ENCODE measurements at regions not wholly inside any gene's neighbourhood (a gene's known extent, or its start where the extent isn't known, plus 50 kb on each side); places are given as distances from the start of the nearest gene placed in this dataset.

GRCh38 chr18:44507729-44508325, 172.9 kb upstream of the SETBP1 start:
- ATAC-seq (peak; percentile 72), DNase-seq (peak; percentile 29)

GRCh38 chr18:44508474-44508873, 172.2 kb upstream of the SETBP1 start:
- ATAC-seq (peak; percentile 48), DNase-seq (no peak)

DNA sequence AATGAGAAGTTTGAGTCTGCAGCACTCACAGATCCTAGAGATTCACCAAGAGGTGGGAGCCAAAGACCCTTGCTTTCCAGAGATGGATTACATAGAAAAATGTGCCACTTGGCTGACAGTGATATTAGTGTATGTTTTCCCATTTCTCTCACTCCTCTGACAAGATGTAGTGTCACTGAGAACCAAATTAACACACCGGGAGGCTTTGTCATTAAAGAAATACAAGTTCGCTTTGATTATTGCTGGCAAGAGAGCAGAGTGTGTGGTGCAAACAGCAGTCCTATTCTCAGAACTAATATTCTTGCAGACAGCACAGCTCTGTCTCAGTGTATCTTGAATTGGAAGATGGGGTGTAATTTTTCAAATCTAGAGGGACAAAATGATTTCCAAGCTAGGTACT, 171.6 kb upstream of the SETBP1 start:
- DNase-seq (no peak), ATAC-seq (no peak)

- no peak for DNase-seq
- ATAC-seq, result no peak
Measured at GRCh38 chr18:44510390-44510789, 170.3 kb upstream of the SETBP1 start.

DNA sequence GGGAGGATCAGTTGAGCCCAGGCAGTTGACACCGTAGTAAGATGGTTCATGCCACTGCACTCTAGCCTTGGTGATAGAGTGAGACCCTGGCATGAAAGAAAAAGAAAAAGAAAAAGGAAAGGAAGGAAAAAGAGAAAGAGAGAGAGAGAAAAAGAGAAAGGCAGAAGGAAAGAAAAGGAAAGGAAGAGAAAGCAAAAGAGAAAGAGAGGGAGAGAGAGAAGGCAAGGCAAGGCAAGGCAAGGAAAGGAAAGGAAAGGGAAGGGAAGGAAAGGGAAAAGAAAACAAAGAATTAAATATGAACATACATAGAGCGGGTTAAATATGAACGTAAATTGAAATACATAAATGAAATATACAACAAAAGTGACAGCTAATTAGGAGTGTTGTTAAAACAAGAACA, 167.5 kb upstream of the SETBP1 start:
- DNase-seq, result no peak
- ATAC-seq, result no peak

- DNase-seq (no peak), ATAC-seq (no peak)
Measured at GRCh38 chr18:44514106-44514505, 166.6 kb upstream of the SETBP1 start.

GRCh38 chr18:44514766-44515165, 165.9 kb upstream of the SETBP1 start:
- no peak for ATAC-seq
- DNase-seq, result no peak

DNA sequence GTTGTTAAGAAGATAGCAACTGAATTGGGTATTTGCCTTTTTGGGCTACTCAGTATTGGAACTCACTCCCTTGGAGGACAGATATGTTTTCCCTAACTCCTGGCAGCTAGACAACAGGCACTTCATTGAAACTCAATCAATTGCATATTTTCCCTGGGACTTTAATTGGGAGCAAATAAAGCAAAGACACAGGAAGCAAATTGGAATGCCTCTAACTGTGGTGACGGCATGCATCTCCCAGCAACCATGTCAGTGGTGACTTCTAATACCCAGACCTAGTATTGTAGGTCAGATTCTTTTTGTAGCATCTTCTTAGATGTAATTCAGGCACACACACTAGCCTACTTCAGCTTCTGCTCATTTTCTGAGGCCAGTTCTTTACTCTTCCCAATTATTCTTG, 164.2 kb upstream of the SETBP1 start:
- ATAC-seq (no peak), DNase-seq (no peak)

GRCh38 chr18:44517136-44517535, 163.6 kb upstream of the SETBP1 start:
- DNase-seq, result no peak

GRCh38 chr18:44518091-44518615, 162.5 kb upstream of the SETBP1 start:
- DNase-seq, result no peak
- no peak for ATAC-seq

More at GRCh38 chr18:44517136-44517535, 163.6 kb upstream of the SETBP1 start:
- no peak for ATAC-seq

DNA sequence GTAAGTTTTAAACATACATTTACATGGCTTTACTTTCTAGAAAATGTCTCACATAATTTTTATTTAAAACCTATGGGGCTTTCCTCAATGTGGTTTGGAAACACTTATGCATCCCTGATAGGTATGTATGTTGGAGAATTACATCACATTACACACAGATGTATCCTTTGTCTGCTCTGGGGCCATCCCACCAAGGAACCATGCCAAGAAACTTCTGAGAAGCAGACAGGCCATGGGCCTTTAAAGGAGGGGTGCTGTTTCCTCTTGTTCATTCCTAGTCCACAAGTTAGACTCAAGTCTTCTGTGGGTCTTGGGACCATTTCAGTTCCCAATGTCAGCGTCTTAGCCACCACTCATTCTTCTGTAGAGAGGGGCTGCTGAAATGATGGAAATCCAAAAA, 162.0 kb upstream of the SETBP1 start:
- DNase-seq (no peak), ATAC-seq (no peak)

DNA sequence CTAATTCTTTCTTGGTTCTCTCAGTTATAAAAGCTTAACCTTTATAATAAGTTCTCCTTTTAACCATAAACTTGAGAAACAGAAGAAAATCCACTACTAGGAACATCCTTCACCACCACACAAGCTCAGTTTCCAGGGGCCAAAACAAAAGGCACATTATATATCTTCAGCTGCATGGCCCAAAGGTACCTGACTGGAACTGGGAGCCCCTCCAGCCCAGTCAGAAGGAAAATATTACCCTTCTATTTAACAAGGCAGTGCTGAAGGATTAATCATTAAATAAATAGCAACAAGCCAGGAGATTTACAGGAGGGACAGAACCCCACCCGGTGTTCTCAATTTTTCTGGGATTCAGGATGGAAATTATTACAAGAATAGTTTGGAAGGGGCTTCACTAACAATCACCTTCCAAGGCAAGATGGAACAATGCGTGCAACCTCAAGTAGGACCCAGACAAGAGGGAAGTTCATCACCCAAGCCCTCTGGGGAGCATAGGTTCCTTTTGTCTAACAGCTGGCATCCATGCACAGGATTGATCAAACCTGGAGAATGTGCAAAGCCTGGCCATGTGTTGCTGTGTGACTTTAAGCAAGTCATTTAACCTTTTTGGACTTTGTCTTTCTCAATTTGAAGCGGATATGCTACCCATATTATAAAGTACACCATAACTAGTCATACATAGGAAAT, 159.6 kb upstream of the SETBP1 start:
- DNase-seq (no peak), ATAC-seq (no peak)

DNA sequence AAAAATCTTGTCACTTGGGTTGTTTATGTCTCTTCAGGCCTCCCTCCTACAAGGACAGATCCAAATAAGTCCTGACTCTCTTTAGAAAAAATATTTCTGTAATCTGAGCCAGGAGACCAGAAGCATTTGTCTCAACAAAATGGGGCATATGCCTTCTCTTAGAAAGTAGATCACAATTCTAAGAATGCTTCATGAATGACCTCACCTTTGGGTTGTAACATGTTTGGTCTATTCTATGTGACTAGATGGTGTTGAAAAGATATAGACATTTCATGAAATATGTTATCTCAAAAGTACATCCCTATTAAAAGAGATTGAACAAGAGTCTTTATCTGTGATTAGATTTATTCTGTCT, 159.0 kb upstream of the SETBP1 start:
- DNase-seq (no peak), ATAC-seq (no peak)

DNA sequence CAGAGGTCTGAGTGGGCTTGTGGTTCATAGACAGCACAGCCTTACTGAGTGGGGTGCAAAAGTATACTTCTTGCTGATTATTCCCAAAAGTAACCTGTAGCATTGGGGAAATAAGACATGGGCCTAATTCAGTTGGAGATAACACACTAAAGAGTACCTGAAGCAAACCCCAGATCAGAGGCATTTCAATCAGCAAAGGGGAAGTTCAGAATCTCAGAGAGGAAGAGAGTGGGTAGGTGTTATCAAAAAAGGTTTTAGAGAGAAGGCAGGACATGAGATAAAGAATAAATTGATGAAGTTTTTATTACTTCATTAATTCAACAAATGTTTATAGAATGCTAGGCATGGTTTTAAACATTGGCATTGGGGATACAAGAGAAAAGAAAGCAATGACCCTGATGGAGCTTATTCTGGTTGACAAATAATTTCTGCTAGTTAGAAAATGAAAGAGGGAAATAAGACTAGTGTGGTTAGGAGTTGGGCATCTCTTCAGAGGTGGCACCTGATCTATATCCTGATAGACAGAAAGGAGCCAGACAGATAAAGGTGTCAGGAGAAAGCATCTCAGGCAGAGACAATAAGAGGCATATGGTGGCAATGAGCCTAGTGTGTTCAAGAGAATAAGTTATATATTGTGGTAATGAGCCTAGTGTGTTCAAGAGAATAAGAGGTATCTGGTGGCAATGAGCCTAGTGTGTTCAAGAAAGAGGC, 153.8 kb upstream of the SETBP1 start:
- DNase-seq (no peak), ATAC-seq (no peak)

DNA sequence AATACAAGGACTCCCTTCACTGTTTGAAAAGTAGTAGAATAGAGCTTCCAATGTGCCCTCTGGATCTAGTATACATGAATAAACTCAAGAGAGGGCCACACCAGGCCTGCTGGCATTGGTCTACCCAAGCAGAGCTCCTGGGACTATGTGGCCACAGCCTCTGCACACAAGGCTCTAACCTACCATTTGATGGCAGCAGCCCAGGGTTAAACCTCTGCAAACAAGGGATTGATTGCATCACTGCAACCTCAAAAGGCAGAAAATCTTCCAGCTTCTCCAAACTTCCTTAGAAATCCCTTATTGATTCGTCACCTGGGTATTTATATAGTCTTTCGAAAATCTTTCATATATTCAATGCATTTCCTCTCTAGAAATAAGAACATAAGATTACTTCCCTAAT, 147.6 kb upstream of the SETBP1 start:
- DNase-seq (no peak), ATAC-seq (no peak)

- no peak for DNase-seq
- no peak for ATAC-seq
Measured at GRCh38 chr18:44536046-44536445, 144.6 kb upstream of the SETBP1 start.

DNA sequence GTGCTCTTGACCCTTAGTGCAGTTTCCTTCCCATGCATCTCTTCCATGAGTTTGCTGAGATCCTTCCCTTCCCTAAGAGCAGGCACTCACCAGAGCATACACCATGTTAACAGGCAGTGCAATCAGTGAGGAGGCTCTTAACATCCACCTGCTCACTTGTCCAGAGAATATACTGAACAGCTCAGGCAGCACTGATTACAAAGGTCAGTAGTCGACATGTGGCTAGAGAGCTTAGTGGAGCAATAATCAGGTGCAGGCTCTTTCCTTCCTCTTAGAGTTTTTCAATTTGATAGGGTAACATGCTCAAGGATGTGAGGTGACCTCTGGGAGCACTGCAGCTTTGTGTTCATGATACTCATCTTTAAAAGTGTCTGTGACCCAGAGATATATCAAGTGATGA, 144.1 kb upstream of the SETBP1 start:
- DNase-seq, result no peak
- ATAC-seq, result no peak

GRCh38 chr18:44537526-44537925, 143.2 kb upstream of the SETBP1 start:
- DNase-seq, result no peak
- no peak for ATAC-seq

DNA sequence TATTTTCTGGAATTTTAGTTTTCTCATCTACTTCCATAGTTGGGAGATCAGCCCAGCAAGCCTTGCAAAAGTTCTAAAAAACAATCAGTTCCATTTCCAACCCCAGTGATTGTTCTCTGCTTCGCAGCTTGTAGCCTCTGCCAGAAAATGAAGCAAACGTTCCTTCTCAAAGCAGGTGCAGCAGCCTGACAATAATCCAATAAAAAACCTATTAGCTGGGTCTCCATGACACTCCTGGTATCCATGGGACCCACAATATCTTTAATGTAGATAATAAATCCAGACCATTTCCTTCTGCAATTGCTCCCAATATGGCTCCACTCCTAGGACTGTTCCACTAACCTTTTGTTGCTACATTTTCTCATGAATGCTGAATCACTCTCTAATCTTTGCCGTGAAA, 140.8 kb upstream of the SETBP1 start:
- ATAC-seq (no peak), DNase-seq (no peak)

GRCh38 chr18:44541159-44541558, 139.5 kb upstream of the SETBP1 start:
- DNase-seq (no peak), ATAC-seq (no peak)

DNA sequence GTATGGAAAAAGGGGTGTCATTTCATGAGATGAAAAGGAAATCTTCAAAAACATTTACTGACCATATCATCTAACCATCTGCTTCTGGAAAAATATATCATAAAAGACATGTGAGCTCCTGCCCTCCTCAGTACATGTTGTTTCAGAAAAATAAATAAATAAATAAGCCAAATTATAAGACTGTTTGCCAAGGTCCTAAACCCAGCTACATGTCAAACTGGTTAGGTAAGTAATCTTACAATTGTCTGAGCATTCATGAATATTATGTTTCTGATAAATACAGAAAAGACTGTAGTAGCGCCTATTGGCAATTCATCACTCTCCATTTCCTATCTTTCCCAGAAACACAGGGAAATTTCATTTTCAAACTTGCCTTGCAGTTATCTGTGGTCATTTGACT, 138.9 kb upstream of the SETBP1 start:
- ATAC-seq, result no peak
- no peak for DNase-seq

DNA sequence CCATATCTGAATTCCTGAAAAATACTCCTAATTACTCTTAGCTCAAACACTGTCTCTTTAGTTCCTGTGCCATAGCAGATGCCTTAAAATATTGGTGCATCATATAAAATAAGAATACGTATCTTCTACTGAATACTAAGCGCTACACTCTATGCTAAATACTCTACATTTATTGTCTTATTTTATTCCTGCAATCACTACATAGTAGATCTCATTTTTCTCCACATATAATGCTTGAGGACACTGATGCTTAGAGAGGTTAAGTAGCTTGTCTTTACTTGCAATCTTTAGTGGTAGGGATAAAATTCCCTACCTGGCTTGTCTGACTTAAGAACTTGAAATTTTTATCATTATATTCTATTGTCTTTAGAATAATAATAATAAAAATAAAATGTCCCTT, 137.3 kb upstream of the SETBP1 start:
- no peak for ATAC-seq
- no peak for DNase-seq

DNA sequence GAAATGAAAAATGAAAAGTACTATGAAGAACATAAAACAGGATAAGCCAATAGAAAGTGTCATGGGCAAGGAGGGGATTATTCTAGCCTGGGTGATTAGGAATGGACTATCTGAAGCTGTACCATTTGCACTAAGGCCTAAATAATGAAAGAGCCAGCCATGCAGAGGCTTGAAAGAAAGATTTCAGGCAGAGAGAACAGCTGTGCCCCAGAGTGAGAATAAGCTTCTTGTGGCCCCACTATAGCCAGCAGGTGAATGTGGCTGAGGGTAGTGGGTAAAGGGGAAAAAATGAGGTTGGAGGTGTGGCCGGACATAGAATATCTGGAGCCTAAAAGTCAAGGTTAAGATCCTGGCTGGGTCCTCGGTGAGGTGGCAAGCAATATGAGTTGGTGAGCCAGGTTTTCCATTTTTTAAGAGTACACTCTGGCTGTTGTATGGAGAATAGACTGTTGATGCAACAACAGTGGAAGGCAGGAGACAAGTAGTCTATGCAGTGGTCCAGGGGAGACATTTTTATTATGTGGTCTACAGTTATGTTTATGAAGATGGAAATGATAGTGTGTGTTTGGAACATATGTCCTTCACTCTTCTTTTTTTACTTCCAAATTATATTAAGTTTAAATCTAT, 135.2 kb upstream of the SETBP1 start:
- DNase-seq (no peak), ATAC-seq (no peak)

Data from stimulated activated naive CD8-positive, alpha-beta T cell treated with anti-CD3 and anti-CD28 coated beads, Interleukin-15, Interleukin-2, amounts not matched to agents 100 U/mL and 50 U/mL, for 24 hours (primary cell).